ENCODE measurements at regions not wholly inside any gene's neighbourhood (a gene's known extent, or its start where the extent isn't known, plus 50 kb on each side); places are given as distances from the start of the nearest gene placed in this dataset.

- TF ChIP-seq, protein P1, sequence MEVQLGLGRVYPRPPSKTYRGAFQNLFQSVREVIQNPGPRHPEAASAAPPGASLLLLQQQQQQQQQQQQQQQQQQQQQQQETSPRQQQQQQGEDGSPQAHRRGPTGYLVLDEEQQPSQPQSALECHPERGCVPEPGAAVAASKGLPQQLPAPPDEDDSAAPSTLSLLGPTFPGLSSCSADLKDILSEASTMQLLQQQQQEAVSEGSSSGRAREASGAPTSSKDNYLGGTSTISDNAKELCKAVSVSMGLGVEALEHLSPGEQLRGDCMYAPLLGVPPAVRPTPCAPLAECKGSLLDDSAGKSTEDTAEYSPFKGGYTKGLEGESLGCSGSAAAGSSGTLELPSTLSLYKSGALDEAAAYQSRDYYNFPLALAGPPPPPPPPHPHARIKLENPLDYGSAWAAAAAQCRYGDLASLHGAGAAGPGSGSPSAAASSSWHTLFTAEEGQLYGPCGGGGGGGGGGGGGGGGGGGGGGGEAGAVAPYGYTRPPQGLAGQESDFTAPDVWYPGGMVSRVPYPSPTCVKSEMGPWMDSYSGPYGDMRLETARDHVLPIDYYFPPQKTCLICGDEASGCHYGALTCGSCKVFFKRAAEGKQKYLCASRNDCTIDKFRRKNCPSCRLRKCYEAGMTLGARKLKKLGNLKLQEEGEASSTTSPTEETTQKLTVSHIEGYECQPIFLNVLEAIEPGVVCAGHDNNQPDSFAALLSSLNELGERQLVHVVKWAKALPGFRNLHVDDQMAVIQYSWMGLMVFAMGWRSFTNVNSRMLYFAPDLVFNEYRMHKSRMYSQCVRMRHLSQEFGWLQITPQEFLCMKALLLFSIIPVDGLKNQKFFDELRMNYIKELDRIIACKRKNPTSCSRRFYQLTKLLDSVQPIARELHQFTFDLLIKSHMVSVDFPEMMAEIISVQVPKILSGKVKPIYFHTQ (CRISPR knock-in tag; IDR thresholded peaks at IDR 0.05) = no peak
- TF ChIP-seq CDX4 (CRISPR knock-in tag; IDR thresholded peaks at IDR 0.05; ENCODE audit: borderline replicate concordance) = no peak
Observed at GRCh38 chr10:88083597-88083989, 220.2 kb downstream of the PTEN start (continued).

DNA sequence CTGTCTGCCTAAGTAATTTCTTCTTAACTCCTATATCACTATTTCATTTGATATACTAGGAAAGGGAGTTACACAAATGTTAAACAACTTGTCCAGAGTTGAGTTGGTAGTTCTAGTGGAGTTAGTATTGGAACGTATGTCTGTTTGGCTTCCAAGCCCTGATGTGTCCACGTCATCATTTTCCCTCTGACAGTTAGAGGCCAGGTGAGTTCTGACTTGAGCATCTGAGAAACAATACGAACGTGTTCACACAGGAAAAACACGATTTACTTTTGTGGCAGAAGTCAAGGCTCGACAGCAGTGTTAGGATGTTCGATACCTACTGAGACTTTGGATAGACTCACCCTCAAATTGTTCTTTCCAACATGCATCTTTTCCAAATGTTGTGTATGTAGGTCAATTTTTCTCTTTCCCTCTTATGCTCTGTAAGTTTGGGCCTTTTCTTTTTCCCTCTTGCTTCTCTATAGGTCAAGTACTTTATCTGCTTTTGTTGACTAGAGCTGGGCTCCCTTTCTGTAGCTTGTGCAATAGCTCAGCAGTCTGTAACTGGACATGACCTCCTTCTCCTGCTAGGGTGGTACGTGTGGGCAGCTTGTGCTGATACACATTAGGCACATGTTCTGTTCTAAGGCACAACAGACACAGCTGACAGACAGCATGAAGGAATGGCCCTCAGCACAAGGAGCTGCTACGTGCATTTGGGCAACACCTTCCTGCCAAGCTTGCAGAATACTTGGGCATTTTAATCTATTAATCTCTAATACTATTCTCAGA is 222.9 kb downstream of the PTEN start:
- DNase-seq (ENCODE audit: low spot score) (no peak), ATAC-seq (no peak)
- CTCF ChIA-PET = interaction anchor here (0.9 kb wide), 1 partner anchor 28 kb away, joined by 3 read pairs; no protein-coding TSS in a partner anchor
- no peaks in the 10 kb centered on the region for H3K36me3 Mint-ChIP-seq
- TF ChIP-seq OVOL2 (CRISPR knock-in tag; IDR thresholded peaks at IDR 0.05; ENCODE audit: borderline replicate concordance) = no peak
- TF ChIP-seq FOXP1 (CRISPR knock-in tag; IDR thresholded peaks at IDR 0.05; ENCODE audit: borderline replicate concordance) = no peak
- TF ChIP-seq, protein P2, sequence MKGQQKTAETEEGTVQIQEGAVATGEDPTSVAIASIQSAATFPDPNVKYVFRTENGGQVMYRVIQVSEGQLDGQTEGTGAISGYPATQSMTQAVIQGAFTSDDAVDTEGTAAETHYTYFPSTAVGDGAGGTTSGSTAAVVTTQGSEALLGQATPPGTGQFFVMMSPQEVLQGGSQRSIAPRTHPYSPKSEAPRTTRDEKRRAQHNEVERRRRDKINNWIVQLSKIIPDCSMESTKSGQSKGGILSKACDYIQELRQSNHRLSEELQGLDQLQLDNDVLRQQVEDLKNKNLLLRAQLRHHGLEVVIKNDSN (CRISPR knock-in tag; IDR thresholded peaks at IDR 0.05) = no peak
- TF ChIP-seq, protein P3, sequence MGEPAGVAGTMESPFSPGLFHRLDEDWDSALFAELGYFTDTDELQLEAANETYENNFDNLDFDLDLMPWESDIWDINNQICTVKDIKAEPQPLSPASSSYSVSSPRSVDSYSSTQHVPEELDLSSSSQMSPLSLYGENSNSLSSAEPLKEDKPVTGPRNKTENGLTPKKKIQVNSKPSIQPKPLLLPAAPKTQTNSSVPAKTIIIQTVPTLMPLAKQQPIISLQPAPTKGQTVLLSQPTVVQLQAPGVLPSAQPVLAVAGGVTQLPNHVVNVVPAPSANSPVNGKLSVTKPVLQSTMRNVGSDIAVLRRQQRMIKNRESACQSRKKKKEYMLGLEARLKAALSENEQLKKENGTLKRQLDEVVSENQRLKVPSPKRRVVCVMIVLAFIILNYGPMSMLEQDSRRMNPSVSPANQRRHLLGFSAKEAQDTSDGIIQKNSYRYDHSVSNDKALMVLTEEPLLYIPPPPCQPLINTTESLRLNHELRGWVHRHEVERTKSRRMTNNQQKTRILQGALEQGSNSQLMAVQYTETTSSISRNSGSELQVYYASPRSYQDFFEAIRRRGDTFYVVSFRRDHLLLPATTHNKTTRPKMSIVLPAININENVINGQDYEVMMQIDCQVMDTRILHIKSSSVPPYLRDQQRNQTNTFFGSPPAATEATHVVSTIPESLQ (CRISPR knock-in tag; IDR thresholded peaks at IDR 0.05) = no peak
- no peak for TF ChIP-seq TEAD4 (CRISPR knock-in tag; IDR thresholded peaks at IDR 0.05)
- TF ChIP-seq, protein P4, sequence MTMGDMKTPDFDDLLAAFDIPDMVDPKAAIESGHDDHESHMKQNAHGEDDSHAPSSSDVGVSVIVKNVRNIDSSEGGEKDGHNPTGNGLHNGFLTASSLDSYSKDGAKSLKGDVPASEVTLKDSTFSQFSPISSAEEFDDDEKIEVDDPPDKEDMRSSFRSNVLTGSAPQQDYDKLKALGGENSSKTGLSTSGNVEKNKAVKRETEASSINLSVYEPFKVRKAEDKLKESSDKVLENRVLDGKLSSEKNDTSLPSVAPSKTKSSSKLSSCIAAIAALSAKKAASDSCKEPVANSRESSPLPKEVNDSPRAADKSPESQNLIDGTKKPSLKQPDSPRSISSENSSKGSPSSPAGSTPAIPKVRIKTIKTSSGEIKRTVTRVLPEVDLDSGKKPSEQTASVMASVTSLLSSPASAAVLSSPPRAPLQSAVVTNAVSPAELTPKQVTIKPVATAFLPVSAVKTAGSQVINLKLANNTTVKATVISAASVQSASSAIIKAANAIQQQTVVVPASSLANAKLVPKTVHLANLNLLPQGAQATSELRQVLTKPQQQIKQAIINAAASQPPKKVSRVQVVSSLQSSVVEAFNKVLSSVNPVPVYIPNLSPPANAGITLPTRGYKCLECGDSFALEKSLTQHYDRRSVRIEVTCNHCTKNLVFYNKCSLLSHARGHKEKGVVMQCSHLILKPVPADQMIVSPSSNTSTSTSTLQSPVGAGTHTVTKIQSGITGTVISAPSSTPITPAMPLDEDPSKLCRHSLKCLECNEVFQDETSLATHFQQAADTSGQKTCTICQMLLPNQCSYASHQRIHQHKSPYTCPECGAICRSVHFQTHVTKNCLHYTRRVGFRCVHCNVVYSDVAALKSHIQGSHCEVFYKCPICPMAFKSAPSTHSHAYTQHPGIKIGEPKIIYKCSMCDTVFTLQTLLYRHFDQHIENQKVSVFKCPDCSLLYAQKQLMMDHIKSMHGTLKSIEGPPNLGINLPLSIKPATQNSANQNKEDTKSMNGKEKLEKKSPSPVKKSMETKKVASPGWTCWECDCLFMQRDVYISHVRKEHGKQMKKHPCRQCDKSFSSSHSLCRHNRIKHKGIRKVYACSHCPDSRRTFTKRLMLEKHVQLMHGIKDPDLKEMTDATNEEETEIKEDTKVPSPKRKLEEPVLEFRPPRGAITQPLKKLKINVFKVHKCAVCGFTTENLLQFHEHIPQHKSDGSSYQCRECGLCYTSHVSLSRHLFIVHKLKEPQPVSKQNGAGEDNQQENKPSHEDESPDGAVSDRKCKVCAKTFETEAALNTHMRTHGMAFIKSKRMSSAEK (CRISPR knock-in tag; IDR thresholded peaks at IDR 0.05; ENCODE audit: borderline replicate concordance) = no peak
- TF ChIP-seq PRRX2 (CRISPR knock-in tag; IDR thresholded peaks at IDR 0.05) = no peak
- TF ChIP-seq E2F1 (CRISPR knock-in tag; IDR thresholded peaks at IDR 0.05) = no peak
- no peak for TF ChIP-seq ZMAT4 (CRISPR knock-in tag; IDR thresholded peaks at IDR 0.05)
- TF ChIP-seq E2F4 (CRISPR knock-in tag; IDR thresholded peaks at IDR 0.05; ENCODE audit: borderline replicate concordance, low read depth) = no peak
- no peak for TF ChIP-seq NFATC4 (CRISPR knock-in tag; IDR thresholded peaks at IDR 0.05)
- TF ChIP-seq ETV6 (CRISPR knock-in tag; IDR thresholded peaks at IDR 0.05) = no peak
- TF ChIP-seq ESRRA (CRISPR knock-in tag; IDR thresholded peaks at IDR 0.05; ENCODE audit: borderline replicate concordance) = no peak
- no peak for TF ChIP-seq MYBL2 (CRISPR knock-in tag; IDR thresholded peaks at IDR 0.05)
- TF ChIP-seq SMAD3 (CRISPR knock-in tag; IDR thresholded peaks at IDR 0.05; ENCODE audit: borderline replicate concordance) = no peak
- no peak overlapping the region for H3K27ac Mint-ChIP-seq
- no peaks in the 10 kb centered on the region for H3K9me3 Mint-ChIP-seq
- H3K27me3 Mint-ChIP-seq (ENCODE audit: low read depth) = no peaks in the 10 kb centered on the region
- H3K4me1 Mint-ChIP-seq = peaks cover 10% of the 10 kb centered on the region
- no peak overlapping the region for H3K4me3 Mint-ChIP-seq
- POLR2A ChIA-PET = no interaction called here
